ENCODE measurements at regions not wholly inside any gene's neighbourhood (a gene's known extent, or its start where the extent isn't known, plus 50 kb on each side); places are given as distances from the start of the nearest gene placed in this dataset.

DNA sequence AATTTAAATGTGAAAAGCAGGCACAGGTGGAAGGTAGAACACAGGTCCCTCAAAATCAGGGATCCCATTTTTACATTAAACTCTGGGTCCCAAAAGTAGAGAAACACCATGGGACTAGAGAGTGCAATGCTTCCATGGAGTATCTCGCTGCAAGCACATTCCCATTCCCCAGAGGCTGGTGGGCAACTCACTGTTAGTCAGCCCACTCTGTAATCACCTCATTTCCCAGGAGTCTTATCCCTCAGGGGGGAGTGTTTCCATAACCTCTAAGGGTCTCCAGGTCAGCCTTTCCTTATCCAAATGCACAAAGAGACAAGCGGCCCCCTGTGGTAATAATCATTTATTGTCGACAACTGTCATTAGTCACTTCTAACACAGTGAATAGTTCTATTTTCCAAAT, 490.1 kb upstream of the LRRC7 start:
- TF ChIP-seq GLIS3 (CRISPR knock-in tag; IDR thresholded peaks at IDR 0.05) (no peak), OSR1 (CRISPR knock-in tag; IDR thresholded peaks at IDR 0.05) (no peak), TOX (CRISPR knock-in tag; IDR thresholded peaks at IDR 0.05; ENCODE audit: borderline replicate concordance) (no peak), ZC3H10 (CRISPR knock-in tag; IDR thresholded peaks at IDR 0.05) (no peak), ISL1 (CRISPR knock-in tag; IDR thresholded peaks at IDR 0.05) (no peak)
- TF ChIP-seq, protein P1, sequence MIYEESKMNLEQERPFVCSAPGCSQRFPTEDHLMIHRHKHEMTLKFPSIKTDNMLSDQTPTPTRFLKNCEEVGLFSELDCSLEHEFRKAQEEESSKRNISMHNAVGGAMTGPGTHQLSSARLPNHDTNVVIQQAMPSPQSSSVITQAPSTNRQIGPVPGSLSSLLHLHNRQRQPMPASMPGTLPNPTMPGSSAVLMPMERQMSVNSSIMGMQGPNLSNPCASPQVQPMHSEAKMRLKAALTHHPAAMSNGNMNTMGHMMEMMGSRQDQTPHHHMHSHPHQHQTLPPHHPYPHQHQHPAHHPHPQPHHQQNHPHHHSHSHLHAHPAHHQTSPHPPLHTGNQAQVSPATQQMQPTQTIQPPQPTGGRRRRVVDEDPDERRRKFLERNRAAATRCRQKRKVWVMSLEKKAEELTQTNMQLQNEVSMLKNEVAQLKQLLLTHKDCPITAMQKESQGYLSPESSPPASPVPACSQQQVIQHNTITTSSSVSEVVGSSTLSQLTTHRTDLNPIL (CRISPR knock-in tag; IDR thresholded peaks at IDR 0.05; ENCODE audit: low read depth): no peak
